ENCODE measurements at regions not wholly inside any gene's neighbourhood (a gene's known extent, or its start where the extent isn't known, plus 50 kb on each side); places are given as distances from the start of the nearest gene placed in this dataset.

GRCh38 chr18:67379981-67380380 lies 136.5 kb downstream of the DSEL start:
- no peak for DNase-seq

- DNase-seq, result no peak
Observed at GRCh38 chr18:67376372-67376771, 140.1 kb downstream of the DSEL start.

GRCh38 chr18:67373636-67374035 lies 142.9 kb downstream of the DSEL start:
- no peak for DNase-seq

- DNase-seq, result no peak
Observed at GRCh38 chr18:67367540-67367939, 149.0 kb downstream of the DSEL start.

- DNase-seq, result no peak
Observed at GRCh38 chr18:67363694-67364093, 152.8 kb downstream of the DSEL start.

GRCh38 chr18:67362906-67363305 lies 153.6 kb downstream of the DSEL start:
- DNase-seq, result no peak

- no peak for DNase-seq
Observed at GRCh38 chr18:67359873-67360838, 156.4 kb downstream of the DSEL start.

GRCh38 chr18:67358947-67359346 lies 157.6 kb downstream of the DSEL start:
- no peak for DNase-seq

- DNase-seq, result no peak
Observed at GRCh38 chr18:67354692-67355091, 161.8 kb downstream of the DSEL start.

GRCh38 chr18:67354091-67354490 lies 162.4 kb downstream of the DSEL start:
- DNase-seq, result no peak

GRCh38 chr18:67347438-67347837 lies 169.1 kb downstream of the DSEL start:
- no peak for DNase-seq

GRCh38 chr18:67342159-67342558 lies 174.4 kb downstream of the DSEL start:
- no peak for DNase-seq

GRCh38 chr18:67337696-67338095 lies 178.8 kb downstream of the DSEL start:
- no peak for DNase-seq

- no peak for DNase-seq
Observed at GRCh38 chr18:67331857-67332256, 184.7 kb downstream of the DSEL start.

- no peak for DNase-seq
Observed at GRCh38 chr18:67319109-67319508, 197.4 kb downstream of the DSEL start.

GRCh38 chr18:67318651-67319050 lies 197.9 kb downstream of the DSEL start:
- no peak for DNase-seq

- DNase-seq, result no peak
Observed at GRCh38 chr18:67310826-67311225, 205.7 kb downstream of the DSEL start.

- no peak for DNase-seq
Observed at GRCh38 chr18:67308819-67309218, 207.7 kb downstream of the DSEL start.

GRCh38 chr18:67305466-67305865 lies 211.1 kb downstream of the DSEL start:
- DNase-seq, result no peak

GRCh38 chr18:67302043-67302442 lies 214.5 kb downstream of the DSEL start:
- no peak for DNase-seq

- DNase-seq, result no peak
Observed at GRCh38 chr18:67301592-67301991, 214.9 kb downstream of the DSEL start.

GRCh38 chr18:67300498-67300897 lies 216.0 kb downstream of the DSEL start:
- DNase-seq, result no peak

GRCh38 chr18:67292814-67293213 lies 223.7 kb downstream of the DSEL start:
- DNase-seq, result no peak

GRCh38 chr18:67290421-67290820 lies 226.1 kb downstream of the DSEL start:
- no peak for DNase-seq

GRCh38 chr18:67285583-67285982 lies 230.9 kb downstream of the DSEL start:
- DNase-seq, result no peak

All from NCI-H1092 treated with DMSO at 0.1 percent for 48 hours (cell line).